ENCODE measurements at regions not wholly inside any gene's neighbourhood (a gene's known extent, or its start where the extent isn't known, plus 50 kb on each side); places are given as distances from the start of the nearest gene placed in this dataset.

DNA sequence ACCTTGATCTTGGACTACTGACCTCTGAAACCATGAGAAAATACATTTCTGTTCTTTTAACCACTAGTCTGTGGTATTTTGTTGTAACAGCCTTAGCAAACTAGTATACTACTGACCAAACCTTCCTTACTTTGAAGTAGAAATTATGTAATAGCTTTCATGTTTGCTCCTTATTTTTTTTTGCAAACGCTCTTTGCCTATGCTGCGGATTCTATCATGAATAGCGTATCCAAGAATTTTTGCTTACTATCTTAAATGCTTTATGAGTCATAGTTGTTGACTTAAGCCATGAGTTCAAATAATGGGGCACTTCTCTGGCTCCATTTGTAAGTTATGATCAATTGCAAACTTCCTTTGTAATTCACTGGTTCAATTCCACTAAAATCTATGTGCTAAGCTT is 154.8 kb upstream of the CYLC2 start:
- POLR2A ChIA-PET (ENCODE audit: unreplicated experiment): no interaction called here
- Histone ChIP-seq H3K27ac (no peak overlapping the region), H3K4me2 (no peak overlapping the region), H3K79me2 (ENCODE audit: low read depth) (no peaks in the 10 kb centered on the region), H2AFZ (no peak overlapping the region), H4K20me1 (ENCODE audit: insufficient read depth) (no peaks in the 10 kb centered on the region), H3K4me3 (no peak overlapping the region), H3K27me3 (ENCODE audit: insufficient read depth, low read depth) (no peaks in the 10 kb centered on the region), H3K9me2 (ENCODE audit: insufficient read depth) (peaks cover 6% of the 10 kb centered on the region; the same call in 1 of the 2 replicates), H3K4me1 (replicated peaks; ENCODE audit: insufficient read depth) (no peaks in the 10 kb centered on the region), H3K9me3 (ENCODE audit: insufficient read depth, low read depth) (no peaks in the 10 kb centered on the region), H3K36me3 (ENCODE audit: low read depth) (no peaks in the 10 kb centered on the region), H3F3A (ENCODE audit: insufficient read depth, low read depth) (no peaks in the 10 kb centered on the region)
- intact Hi-C loops (cut with micrococcal nuclease; ENCODE audit: unreplicated experiment): no loop called here
- CTCF ChIA-PET: no interaction called here
- no peak for TF ChIP-seq CTCF (conservative IDR thresholded peaks at IDR 0.05)
- TF ChIP-seq EZH2 (IDR thresholded peaks at IDR 0.05; ENCODE audit: low read depth): no peak
- BruUV-seq (replicated peaks): no TSS peak
- DNase-seq: no peak

DNA sequence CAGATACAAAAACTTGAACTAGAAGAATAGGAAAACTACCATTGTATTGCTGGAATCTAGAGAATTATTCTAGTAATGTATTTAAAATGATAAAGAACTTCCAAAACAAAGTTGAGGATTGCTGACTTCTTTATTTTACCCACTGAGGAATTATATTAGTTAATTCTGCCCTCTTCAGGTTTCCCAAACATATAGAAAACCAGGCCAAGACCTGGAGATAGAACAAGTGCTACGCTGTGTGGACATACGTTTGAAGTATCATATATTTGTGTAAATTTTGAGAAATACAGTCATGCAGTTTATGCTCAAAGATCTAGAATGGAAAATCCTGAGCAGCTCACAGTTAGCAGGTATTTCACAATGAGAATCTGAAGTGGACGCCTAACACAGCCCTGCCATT is 162.3 kb upstream of the CYLC2 start:
- no TSS peak for BruUV-seq (replicated peaks)
- Histone ChIP-seq H3K9me3 (ENCODE audit: insufficient read depth, low read depth) (no peaks in the 10 kb centered on the region), H3F3A (ENCODE audit: insufficient read depth, low read depth) (no peaks in the 10 kb centered on the region), H3K27ac (no peak overlapping the region), H3K4me3 (no peak overlapping the region), H2AFZ (no peak overlapping the region), H3K79me2 (ENCODE audit: low read depth) (no peaks in the 10 kb centered on the region), H3K4me2 (no peak overlapping the region), H3K36me3 (ENCODE audit: low read depth) (no peaks in the 10 kb centered on the region), H4K20me1 (ENCODE audit: insufficient read depth) (no peaks in the 10 kb centered on the region), H3K4me1 (replicated peaks; ENCODE audit: insufficient read depth) (no peaks in the 10 kb centered on the region), H3K9me2 (ENCODE audit: insufficient read depth) (no peaks in the 10 kb centered on the region), H3K27me3 (ENCODE audit: insufficient read depth, low read depth) (no peaks in the 10 kb centered on the region)
- ChIA-PET CTCF (no interaction called here), POLR2A (ENCODE audit: unreplicated experiment) (no interaction called here)
- no peak for DNase-seq
- intact Hi-C loops (cut with micrococcal nuclease; ENCODE audit: unreplicated experiment): no loop called here
- no peak for TF ChIP-seq CTCF (conservative IDR thresholded peaks at IDR 0.05)
- no peak for TF ChIP-seq EZH2 (IDR thresholded peaks at IDR 0.05; ENCODE audit: low read depth)

GRCh38 chr9:102796244-102796643 is 198.9 kb upstream of the CYLC2 start:
- Histone ChIP-seq H3K4me1 (replicated peaks; ENCODE audit: insufficient read depth) (no peaks in the 10 kb centered on the region), H3K27me3 (ENCODE audit: insufficient read depth, low read depth) (no peaks in the 10 kb centered on the region), H4K20me1 (ENCODE audit: insufficient read depth) (no peaks in the 10 kb centered on the region), H3K4me3 (no peak overlapping the region), H3K79me2 (ENCODE audit: low read depth) (no peaks in the 10 kb centered on the region), H3K27ac (no peak overlapping the region), H3K4me2 (no peak overlapping the region), H3K9me3 (ENCODE audit: insufficient read depth, low read depth) (no peaks in the 10 kb centered on the region), H3K36me3 (ENCODE audit: low read depth) (no peaks in the 10 kb centered on the region), H3K9me2 (ENCODE audit: insufficient read depth) (no peaks in the 10 kb centered on the region), H3F3A (ENCODE audit: insufficient read depth, low read depth) (no peaks in the 10 kb centered on the region), H2AFZ (no peak overlapping the region)
- POLR2A ChIA-PET (ENCODE audit: unreplicated experiment): no interaction called here
- no peak for DNase-seq
- CTCF ChIA-PET: no interaction called here
- BruUV-seq (replicated peaks): no TSS peak
- TF ChIP-seq CTCF (conservative IDR thresholded peaks at IDR 0.05) (no peak), EZH2 (IDR thresholded peaks at IDR 0.05; ENCODE audit: low read depth) (no peak)
- intact Hi-C loops (cut with micrococcal nuclease; ENCODE audit: unreplicated experiment): no loop called here
